ENCODE measurements at regions not wholly inside any gene's neighbourhood (a gene's known extent, or its start where the extent isn't known, plus 50 kb on each side); places are given as distances from the start of the nearest gene placed in this dataset.

DNA sequence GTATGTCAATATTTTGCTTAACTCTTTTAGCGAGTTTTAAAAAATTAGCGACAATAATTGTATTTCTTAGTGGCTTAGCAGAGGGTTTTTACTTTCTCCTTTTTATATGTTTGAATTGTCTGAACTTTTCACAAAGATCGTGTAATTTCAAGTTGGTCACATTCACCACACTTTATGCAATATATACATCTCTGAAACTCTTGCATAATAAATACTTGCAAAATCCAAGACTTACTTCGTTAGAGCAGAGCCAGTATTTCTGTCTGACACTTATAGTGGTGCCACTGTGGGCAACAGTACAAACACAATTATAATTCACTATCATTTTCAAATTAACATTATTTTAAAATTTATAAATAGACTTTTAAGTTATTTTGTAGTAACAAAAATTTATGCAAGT is 62.0 kb downstream of the SUCNR1 start:
- DNase-seq = no peak

DNA sequence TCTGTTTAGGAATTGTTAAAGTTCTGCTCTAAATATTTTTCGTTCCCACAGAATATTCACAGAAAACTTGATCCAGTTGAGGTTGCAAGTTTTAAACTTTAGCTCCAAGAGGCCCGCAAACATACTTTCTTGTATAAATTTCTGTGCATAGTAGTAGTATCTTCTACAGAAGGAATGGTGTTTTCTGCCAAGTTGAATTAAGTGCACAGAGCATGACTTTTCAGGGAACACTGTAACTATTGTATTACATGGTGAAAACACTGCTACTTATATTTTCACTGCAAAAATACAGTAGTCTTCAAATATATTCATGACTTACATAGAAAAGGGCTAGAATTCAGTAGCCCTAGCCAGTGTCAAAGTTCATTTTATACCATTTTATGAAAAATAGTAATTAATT is 67.0 kb downstream of the SUCNR1 start:
- DNase-seq = no peak

DNA sequence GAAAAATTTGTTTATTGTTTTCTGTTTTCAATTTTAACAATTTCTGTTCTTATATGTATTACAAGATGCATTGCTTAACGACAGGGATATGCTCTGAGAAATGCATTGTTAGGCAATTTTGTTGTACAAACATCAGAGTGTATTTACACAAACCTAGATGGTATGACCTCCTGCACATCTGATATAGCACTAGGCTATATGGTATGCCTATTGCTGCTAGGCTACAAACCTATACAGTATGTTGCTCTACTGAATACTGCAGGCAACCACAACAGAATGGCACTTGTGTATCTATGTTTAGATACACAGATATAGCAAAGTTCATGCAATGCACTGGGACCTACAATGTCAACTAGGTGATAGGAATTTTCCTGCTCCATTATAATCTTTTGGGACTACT is 70.1 kb downstream of the SUCNR1 start:
- DNase-seq = no peak

- no peak for DNase-seq
Measured at GRCh38 chr3:151944356-151944755, 70.9 kb downstream of the SUCNR1 start.

DNA sequence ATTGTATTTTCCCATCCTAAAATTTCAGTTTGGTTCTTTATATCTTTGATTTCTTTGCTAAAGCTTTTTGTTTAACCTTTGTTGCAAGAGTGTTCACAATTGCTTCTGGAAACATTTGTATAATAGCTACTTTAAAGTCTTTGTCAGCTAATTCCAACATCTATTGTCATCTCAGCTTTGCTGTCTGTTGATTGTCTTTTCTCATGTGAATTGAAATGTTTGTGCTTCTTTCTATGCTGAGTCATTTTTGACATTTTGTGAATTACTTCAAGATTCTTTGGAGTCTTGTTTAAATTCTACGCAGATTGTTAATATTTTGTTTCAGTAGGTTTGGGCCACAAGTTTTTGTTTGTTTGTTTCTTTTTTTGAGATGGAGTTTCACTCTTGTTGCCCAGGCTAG is 73.2 kb downstream of the SUCNR1 start:
- no peak for DNase-seq

DNA sequence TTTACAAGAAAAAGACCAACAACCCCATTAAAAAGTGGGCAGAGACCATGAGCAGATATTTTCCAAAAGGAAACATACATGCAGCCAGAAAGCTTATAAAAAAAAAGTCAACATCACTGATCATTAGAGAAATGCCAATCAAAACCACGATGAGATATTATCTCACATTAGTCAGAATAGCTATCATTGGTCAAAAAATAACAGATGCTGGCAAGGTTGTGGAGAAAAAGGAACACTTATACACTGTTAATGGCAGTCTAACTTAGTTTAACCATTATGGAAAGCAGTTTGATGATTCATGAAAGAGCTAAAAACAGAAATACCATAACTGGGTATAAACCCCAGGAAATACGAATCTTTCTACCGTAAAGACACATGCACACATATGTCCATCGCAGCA is 76.3 kb downstream of the SUCNR1 start:
- DNase-seq = no peak

DNA sequence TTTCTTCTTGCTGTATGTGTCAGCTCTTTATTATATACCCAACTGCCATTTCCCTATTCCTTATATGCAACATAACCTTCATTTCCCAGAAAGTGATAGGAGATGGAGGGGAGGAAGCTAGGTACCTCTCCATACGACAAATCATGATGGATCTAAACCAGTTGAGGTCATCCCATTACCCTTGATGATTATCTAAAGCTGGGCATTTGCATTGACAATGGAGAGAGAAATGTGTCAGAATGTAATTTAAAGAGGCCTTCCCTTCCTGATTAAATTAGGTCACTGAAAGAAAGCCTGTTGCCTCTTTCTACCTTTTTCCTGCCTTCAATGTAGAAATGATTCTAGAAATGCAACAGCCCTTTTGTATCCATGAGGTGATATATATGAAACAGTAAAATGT is 81.9 kb downstream of the SUCNR1 start:
- no peak for DNase-seq

DNA sequence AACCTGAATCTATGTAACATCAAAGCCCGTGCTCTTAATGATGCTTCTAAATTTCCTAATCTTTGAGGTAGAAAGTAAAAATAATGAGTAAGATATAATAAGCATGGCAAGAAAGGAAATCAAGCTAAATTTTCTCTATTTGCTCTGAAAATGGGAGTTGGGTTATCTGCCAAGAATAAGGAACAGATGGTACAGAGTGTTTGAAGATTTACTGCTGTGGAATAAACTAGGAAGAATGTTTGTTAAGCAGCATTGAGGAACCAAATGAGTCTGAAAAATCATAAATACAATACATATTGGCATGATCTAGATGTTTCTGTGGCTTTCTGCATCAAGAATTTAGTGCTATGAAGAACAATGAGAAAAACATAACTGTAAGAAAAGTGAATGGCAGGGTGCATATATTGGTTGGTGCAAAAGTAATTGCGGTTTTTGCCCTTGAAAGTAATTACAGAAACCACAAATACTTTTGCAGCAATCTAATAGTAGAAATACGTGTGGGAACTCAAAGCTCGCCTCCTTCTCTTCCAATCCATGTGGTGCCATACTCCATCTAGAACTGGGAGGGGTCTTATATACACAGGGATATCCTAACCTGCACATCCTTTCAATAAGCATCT is 87.6 kb downstream of the SUCNR1 start:
- DNase-seq = no peak

DNA sequence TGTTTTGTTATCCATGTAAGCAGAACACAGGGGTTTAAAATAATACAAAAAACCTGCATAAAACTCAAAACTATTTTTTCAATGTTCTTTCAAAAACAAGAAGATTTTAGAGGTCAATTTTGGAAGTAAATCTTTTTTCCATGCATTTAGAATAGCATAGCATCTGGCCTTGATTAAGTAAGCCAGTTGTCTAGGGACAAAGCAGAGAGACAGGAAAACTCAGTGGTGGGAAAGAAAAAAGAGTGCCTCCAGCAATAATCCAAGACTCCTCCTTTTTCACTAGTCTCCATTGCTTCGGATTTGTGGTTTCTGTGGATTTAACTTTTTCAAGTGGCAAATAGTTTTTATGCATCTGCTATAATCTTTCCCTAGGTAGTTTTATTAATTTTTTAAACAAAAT is 88.9 kb downstream of the SUCNR1 start:
- no peak for DNase-seq

DNA sequence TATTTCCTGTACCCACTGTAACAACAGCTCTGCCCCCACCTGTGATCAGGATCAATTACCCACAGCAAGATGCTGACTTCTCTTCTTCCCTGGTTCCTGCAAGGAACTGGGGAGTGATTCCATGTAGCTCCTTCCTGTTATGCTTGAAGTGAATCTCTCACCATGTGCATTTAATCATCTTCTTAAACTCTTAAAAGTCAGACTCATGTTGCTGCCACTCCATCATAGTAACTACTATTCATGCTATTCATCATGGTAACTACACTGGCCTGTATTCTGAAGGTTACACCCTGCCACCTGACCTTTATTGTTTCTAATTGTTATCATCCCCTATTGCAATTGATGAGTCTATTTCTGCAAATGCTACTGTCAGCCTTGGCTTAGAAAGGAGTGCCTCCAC is 89.5 kb downstream of the SUCNR1 start:
- no peak for DNase-seq

DNA sequence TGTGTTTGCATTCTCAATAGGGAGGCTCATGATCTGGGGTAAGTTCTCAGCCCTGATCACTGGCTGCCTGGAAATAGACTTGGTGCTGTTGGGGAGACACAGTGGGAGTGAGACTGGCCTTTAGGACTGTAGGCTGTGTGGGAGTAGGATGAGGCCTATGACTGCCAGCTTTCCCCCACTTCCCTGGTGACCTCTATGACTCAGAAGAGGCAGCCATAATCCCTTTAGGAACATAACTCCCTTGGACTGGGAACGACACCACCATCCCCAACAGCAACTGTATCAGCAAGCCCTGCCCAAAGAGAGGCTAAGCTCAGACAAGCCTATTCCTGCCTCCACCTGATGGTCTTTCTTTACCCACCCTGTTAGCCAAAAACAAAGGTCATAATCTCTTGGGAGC is 91.3 kb downstream of the SUCNR1 start:
- DNase-seq = no peak

DNA sequence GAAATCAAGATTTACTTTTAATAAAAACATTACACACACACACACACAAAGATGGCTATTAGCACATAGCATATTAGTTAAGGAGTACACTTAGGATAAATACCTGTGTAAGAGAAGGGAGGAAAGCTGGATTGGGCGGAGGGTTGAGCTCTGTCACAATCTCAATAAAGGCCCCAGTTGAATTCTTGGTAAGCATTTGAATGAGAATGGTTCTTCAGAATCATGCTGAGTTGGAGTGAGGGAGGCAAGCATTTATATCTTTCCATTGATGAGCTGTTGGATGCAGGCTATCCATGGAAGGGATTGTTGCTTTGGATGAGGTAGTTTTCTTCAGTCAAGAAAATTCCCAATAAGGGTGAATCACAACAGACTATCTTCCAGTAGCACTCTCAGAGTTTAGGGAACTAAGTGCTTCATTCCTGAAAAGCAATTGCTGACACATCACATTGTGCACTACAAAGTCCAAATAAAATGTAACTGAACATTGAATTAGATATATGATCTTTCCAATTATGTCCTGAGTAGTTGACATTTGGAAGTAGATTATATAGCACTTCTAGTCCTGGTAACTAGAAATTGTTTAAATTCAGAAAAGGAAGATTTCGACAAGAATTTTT is 95.7 kb downstream of the SUCNR1 start:
- no peak for DNase-seq

GRCh38 chr3:151971814-151972579 is 98.6 kb downstream of the SUCNR1 start:
- DNase-seq = no peak

- no peak for DNase-seq
Measured at GRCh38 chr3:151974067-151974466, 100.6 kb downstream of the SUCNR1 start.

GRCh38 chr3:151976211-151977050 is 103.0 kb downstream of the SUCNR1 start:
- DNase-seq = no peak

- no peak for DNase-seq
Measured at GRCh38 chr3:151979906-151980305, 106.5 kb downstream of the SUCNR1 start.

- no peak for DNase-seq
Measured at GRCh38 chr3:151983538-151983937, 110.1 kb downstream of the SUCNR1 start.

DNA sequence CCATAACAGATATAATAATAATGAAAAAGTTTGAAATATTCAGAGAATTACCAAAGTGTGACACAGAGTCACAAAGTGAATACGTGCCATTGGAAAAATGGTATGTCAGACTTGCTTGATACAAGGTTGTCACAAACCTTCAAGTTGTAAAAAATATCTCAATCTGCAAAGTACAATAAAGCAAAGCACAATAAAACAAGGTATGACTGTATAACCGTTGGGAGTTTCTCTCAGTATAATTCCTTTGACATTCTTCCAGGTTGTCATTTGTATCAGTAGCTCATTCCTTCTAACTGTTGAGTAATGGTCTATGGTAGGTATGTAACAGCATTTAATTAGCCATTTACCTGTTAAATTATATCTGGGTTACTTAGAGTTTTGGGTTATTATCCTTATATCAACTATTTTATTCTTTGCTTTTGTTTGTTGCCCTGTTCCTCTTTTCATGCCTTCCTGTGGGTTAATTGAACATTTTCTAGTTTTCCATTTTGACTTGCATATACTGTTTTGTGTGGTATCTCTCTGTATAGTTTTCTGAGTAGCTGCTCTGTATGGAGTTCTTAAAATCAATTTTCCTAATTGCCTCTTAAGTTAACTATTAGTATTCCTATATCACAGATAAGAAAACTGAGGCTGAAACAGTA is 112.5 kb downstream of the SUCNR1 start:
- DNase-seq = no peak

GRCh38 chr3:151987893-151988292 is 114.5 kb downstream of the SUCNR1 start:
- no peak for DNase-seq

DNA sequence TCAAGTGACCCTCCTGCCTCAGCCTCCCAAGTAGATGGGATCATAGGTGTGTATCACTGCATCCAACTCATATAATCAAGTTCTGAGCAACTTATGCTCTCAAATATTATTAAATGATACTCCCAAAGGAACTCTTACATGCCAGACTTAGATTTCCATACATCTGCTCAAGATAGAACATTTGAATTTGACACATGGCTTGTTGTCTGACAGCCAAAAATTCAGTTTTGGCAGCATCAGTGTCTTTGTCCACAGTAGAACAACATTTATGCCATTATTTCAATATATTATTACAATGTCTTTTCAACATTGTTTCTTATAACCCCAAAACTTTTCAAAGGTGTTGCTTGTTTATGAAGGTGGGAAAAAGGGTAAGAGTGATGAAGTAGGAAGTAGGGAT is 116.2 kb downstream of the SUCNR1 start:
- DNase-seq = no peak

DNA sequence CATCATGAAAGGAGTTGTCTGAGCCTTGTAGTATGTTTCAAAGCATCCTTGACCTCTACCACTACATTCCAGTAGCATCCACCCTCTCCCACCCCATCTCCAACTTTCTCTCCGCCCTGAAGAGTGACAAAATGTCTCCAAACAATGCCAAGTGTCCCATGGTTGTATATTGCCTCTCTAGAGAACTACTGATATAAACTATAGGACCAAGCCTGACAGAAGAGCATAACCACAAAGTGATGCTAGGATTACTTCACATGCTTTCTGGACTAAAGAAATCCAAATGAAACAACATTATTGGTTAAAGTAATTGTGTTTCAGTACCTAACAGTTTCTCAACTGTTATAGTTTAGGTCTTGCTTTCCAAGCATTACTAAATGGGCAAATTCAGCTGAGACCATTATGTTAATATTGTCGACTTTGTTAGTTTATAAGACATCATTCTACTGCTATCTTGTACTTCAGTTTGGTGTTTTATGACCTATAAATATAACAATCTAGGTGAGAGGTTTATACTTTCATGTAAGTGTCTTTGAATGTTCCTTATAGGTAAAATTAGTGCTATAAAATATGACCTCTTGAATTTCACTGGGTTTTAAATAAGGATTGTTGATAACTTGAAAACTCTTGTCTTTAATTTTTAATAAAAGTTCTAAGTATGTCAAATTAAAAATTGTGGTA is 117.4 kb downstream of the SUCNR1 start:
- no peak for DNase-seq
